GM23338 (cell line): ENCODE measurements at regions not wholly inside any gene's neighbourhood (a gene's known extent, or its start where the extent isn't known, plus 50 kb on each side); places are given as distances from the start of the nearest gene placed in this dataset.

Experiments used
- ATAC-seq: fragments of 200-7000 bp; cut with Tn5 transposase; 3 replicates; pipeline ENCODE4 v1.9.1; 2020
- DNase-seq: peaks from one replicate; pipeline ENCODE4 v3.0.0-alpha.2; 2015; ENCODE audit warnings: low spot score
- H2AFZ ChIP-seq: fragments of 200-600 bp; sonication (generic); 2 replicates; pipeline ENCODE4 v1.8.0; 2016; ENCODE audit warnings: antibody characterized with exemption, mild to moderate bottlenecking, moderate library complexity
- H3F3A ChIP-seq: fragments of 200-600 bp; sonication (generic); replicated peaks from 2 replicates; pipeline ENCODE4 v1.8.0; 2017; ENCODE audit warnings: antibody characterized with exemption, mixed run types, low read depth
- H3K27ac ChIP-seq: fragments of 200-600 bp; sonication (generic); 2 replicates; pipeline ENCODE4 v1.6.1; 2016; ENCODE audit warnings: low read depth
- H3K27me3 ChIP-seq: fragments of 200-600 bp; sonication (generic); 2 replicates; pipeline ENCODE4 v1.8.0; 2016; ENCODE audit warnings: mild to moderate bottlenecking, mixed run types, moderate library complexity; ENCODE audit not compliant: insufficient read depth
- H3K36me3 ChIP-seq: fragments of 200-600 bp; sonication (generic); 2 replicates; pipeline ENCODE4 v1.8.0; 2016; ENCODE audit warnings: mild to moderate bottlenecking; ENCODE audit not compliant: insufficient read depth
- H3K4me1 ChIP-seq: fragments of 200-600 bp; sonication (generic); 2 replicates; pipeline ENCODE4 v1.8.0; 2016; ENCODE audit warnings: mild to moderate bottlenecking, moderate library complexity; ENCODE audit not compliant: insufficient read depth
- H3K4me2 ChIP-seq: fragments of 200-600 bp; sonication (generic); 2 replicates; pipeline ENCODE4 v1.7.1; 2017; ENCODE audit warnings: mixed run types
- H3K4me3 ChIP-seq: fragments of 200-600 bp; sonication (generic); 2 replicates; pipeline ENCODE4 v1.6.1; 2016; ENCODE audit warnings: mixed run types
- H3K79me2 ChIP-seq: fragments of 200-600 bp; sonication (generic); replicated peaks from 2 replicates; pipeline ENCODE4 v1.8.0; 2017; ENCODE audit warnings: mild to moderate bottlenecking; ENCODE audit not compliant: insufficient read depth
- H3K9me2 ChIP-seq: fragments of 200-600 bp; sonication (generic); 2 replicates; pipeline ENCODE4 v1.8.0; 2017; ENCODE audit not compliant: insufficient read depth
- H4K20me1 ChIP-seq: fragments of 200-600 bp; sonication (generic); replicated peaks from 2 replicates; pipeline ENCODE4 v1.8.0; 2017; ENCODE audit warnings: mild to moderate bottlenecking; ENCODE audit not compliant: insufficient read depth
- H3K27ac Mint-ChIP-seq: 2 replicates; pipeline ENCODE4 v1.8.0; 2020; ENCODE audit warnings: inconsistent platforms, mild to moderate bottlenecking, moderate library complexity, mixed read lengths
- H3K27me3 Mint-ChIP-seq: 3 replicates; pipeline ENCODE4 v1.8.0; 2022; ENCODE audit warnings: low read depth, mild to moderate bottlenecking, moderate library complexity, mixed read lengths, inconsistent platforms; ENCODE audit not compliant: insufficient read depth, poor library complexity
- H3K36me3 Mint-ChIP-seq: 3 replicates; pipeline ENCODE4 v1.8.0; 2021; ENCODE audit warnings: low read depth, mild to moderate bottlenecking, inconsistent platforms, moderate library complexity, mixed read lengths
- H3K4me1 Mint-ChIP-seq: 3 replicates; pipeline ENCODE4 v1.8.0; 2020; ENCODE audit warnings: mild to moderate bottlenecking, inconsistent platforms, mixed read lengths
- H3K4me3 Mint-ChIP-seq: 3 replicates; pipeline ENCODE4 v1.8.0; 2021; ENCODE audit warnings: moderate library complexity, mild to moderate bottlenecking, inconsistent platforms, mixed read lengths
- H3K9me3 Mint-ChIP-seq: 3 replicates; pipeline ENCODE4 v1.8.0; 2020; ENCODE audit warnings: moderate library complexity, mild to moderate bottlenecking, inconsistent platforms, mixed read lengths
- CREB1 ChIP-seq: fragments of 250-450 bp; sonication (Bioruptor Pico); IDR thresholded peaks from 2 replicates; pipeline ENCODE4 v1.5.0; 2020; ENCODE audit warnings: low read depth, mild to moderate bottlenecking, moderate library complexity
- CTCF ChIP-seq, 2 experiments: fragments of 200-600 bp in 1 of 2; sonication (generic) in 1 of 2; conservative IDR thresholded peaks; 2 replicates each; pipeline versions ENCODE4 v1.5.1 to v1.6.1; 2016 to 2017; ENCODE audit warnings: antibody characterized with exemption in 2 of 2, low read depth in 2 of 2, mild to moderate bottlenecking in 2 of 2, moderate library complexity in 1 of 2
- ETS1 ChIP-seq: IDR thresholded peaks from 2 replicates; pipeline ENCODE4 v1.6.1; 2016; ENCODE audit warnings: antibody characterized with exemption
- EZH2 ChIP-seq: fragments of 200-600 bp; sonication (generic); IDR thresholded peaks from one replicate; pipeline ENCODE4 v1.8.0; 2017; ENCODE audit warnings: antibody characterized with exemption, mild to moderate bottlenecking, low read depth; ENCODE audit not compliant: unreplicated experiment
- EZH2phosphoT487 ChIP-seq: fragments of 200-600 bp; sonication (generic); IDR thresholded peaks from one replicate; pipeline ENCODE4 v1.8.1; 2018; ENCODE audit warnings: antibody characterized with exemption; ENCODE audit not compliant: unreplicated experiment
- JUNB ChIP-seq: IDR thresholded peaks from one replicate; pipeline ENCODE4 v1.6.1; 2016; ENCODE audit warnings: antibody characterized with exemption; ENCODE audit not compliant: unreplicated experiment
- NANOG ChIP-seq: IDR thresholded peaks from 2 replicates; pipeline ENCODE4 v1.6.1; 2016; ENCODE audit warnings: antibody characterized with exemption, borderline replicate concordance
- POLR2AphosphoS5 ChIP-seq: IDR thresholded peaks from 2 replicates; pipeline ENCODE4 v1.6.1; 2016; ENCODE audit warnings: antibody characterized with exemption, low read depth
- REST ChIP-seq: IDR thresholded peaks from one replicate; pipeline ENCODE4 v1.6.1; 2018; ENCODE audit warnings: antibody characterized with exemption; ENCODE audit not compliant: unreplicated experiment
- STAT1 ChIP-seq: IDR thresholded peaks from one replicate; pipeline ENCODE4 v1.6.1; 2016; ENCODE audit warnings: antibody characterized with exemption; ENCODE audit not compliant: unreplicated experiment
- ZNF114 ChIP-seq: fragments of 250-450 bp; sonication (Bioruptor Pico); IDR thresholded peaks from 2 replicates; pipeline ENCODE4 v1.5.0; 2020; ENCODE audit warnings: mild to moderate bottlenecking, moderate library complexity
- ZNF331 ChIP-seq: fragments of 250-450 bp; sonication (Bioruptor Pico); IDR thresholded peaks from 2 replicates; pipeline ENCODE4 v1.5.0; 2020; ENCODE audit warnings: low read depth, mild to moderate bottlenecking, moderate library complexity
- ZNF462 ChIP-seq: fragments of 250-450 bp; sonication (Bioruptor Pico); IDR thresholded peaks from 2 replicates; pipeline ENCODE4 v1.5.0; 2020; ENCODE audit warnings: mild to moderate bottlenecking, moderate library complexity

DNA sequence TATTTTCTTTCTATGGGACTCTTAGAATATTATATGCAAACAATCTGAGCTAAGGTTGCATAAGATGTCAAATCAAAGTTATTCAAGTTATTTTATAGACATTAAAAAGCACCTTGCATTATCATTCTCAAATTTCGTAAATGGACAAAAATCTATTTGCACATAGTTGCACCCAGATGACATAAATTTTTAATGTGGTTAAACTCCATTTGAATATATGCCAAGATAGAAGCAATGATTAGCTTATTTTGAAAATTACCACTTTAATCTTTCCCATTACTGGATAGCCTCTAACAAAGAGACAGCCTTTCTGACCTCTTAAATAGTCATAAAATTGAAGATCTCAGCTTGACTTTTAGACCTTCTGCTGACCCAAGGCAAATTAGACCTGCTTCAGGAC lies 386.8 kb downstream of the RAPGEF2 start:
- TF ChIP-seq REST = no peak
- no peak for TF ChIP-seq CREB1 (CRISPR knock-in tag)
- no peak for TF ChIP-seq JUNB
- TF ChIP-seq ETS1 = no peak
- no peak for TF ChIP-seq ZNF331
- no peak for TF ChIP-seq EZH2
- no peak for TF ChIP-seq EZH2phosphoT487
- TF ChIP-seq ZNF114 = no peak
- TF ChIP-seq CTCF (conservative IDR thresholded peaks at IDR 0.05; ENCODE audit: low read depth in 2 of 2) = no peak
- TF ChIP-seq POLR2AphosphoS5 = no peak
- no peak for TF ChIP-seq NANOG
- TF ChIP-seq STAT1 = no peak
- no peak for TF ChIP-seq ZNF462
- Histone ChIP-seq H3K4me1 (peaks cover 3% of the 10 kb centered on the region; the same call in 1 of the 2 replicates), H3F3A (no peaks in the 10 kb centered on the region), H3K9me2 (peaks cover 5% of the 10 kb centered on the region; the same call in 1 of the 2 replicates), H3K27me3 (no peaks in the 10 kb centered on the region), H2AFZ (no peak overlapping the region), H3K27ac (no peak overlapping the region), H3K36me3 (no peaks in the 10 kb centered on the region), H3K79me2 (no peaks in the 10 kb centered on the region), H3K4me3 (no peak overlapping the region), H3K4me2 (no peak overlapping the region), H4K20me1 (no peaks in the 10 kb centered on the region)
- Mint-ChIP-seq H3K9me3 (peaks cover 38% of the 10 kb centered on the region), H3K4me3 (no peak overlapping the region), H3K36me3 (peaks cover 27% of the 10 kb centered on the region), H3K27ac (no peak overlapping the region), H3K27me3 (no peaks in the 10 kb centered on the region), H3K4me1 (peaks cover 13% of the 10 kb centered on the region)
- no peak for ATAC-seq
- DNase-seq = no peak
